ENCODE measurements at regions not wholly inside any gene's neighbourhood (a gene's known extent, or its start where the extent isn't known, plus 50 kb on each side); places are given as distances from the start of the nearest gene placed in this dataset.

- TF ChIP-seq SAP30 (IDR thresholded peaks at IDR 0.05; ENCODE audit: insufficient read depth, insufficient replicate concordance, low read length) (no peak), RNF2 (IDR thresholded peaks at IDR 0.05; ENCODE audit: borderline replicate concordance, low read depth, low read length, missing control alignments, poor library complexity, severe bottlenecking) (no peak), POLR2A (IDR thresholded peaks at IDR 0.05; ENCODE audit: control extremely low read depth in 1 of 2, low read depth in 2 of 2, low read length in 2 of 2) (no peak), CHD7 (IDR thresholded peaks at IDR 0.05; ENCODE audit: insufficient replicate concordance, low read length) (no peak), RFX5 (IDR thresholded peaks at IDR 0.05; ENCODE audit: borderline replicate concordance, low read depth, low read length) (no peak), SP4 (IDR thresholded peaks at IDR 0.05; ENCODE audit: low read length) (no peak), CHD1 (IDR thresholded peaks at IDR 0.05; ENCODE audit: low read depth, low read length) (no peak)
Measured at GRCh38 chr21:23009360-23009759, 2011.2 kb downstream of the NCAM2 start (continued).

Measured in H1 (cell line).